ENCODE measurements at regions not wholly inside any gene's neighbourhood (a gene's known extent, or its start where the extent isn't known, plus 50 kb on each side); places are given as distances from the start of the nearest gene placed in this dataset.

GRCh38 chr3:73894474-73895213 lies 269.9 kb upstream of the PDZRN3 start:
- CTCF ChIA-PET: no interaction called here

More at GRCh38 chr3:73894474-73895213, 269.9 kb upstream of the PDZRN3 start:
- no peak for DNase-seq
- POLR2A ChIA-PET: no interaction called here
- H3K4me3 ChIP-seq (ENCODE audit: low read depth in 2 of 2, low read length in 1 of 2): no peak overlapping the region
- H3K79me2 ChIP-seq (ENCODE audit: insufficient read depth): no peaks in the 10 kb centered on the region
- no peak overlapping the region for H3K27ac ChIP-seq (ENCODE audit: low read depth in 2 of 2, low read length in 1 of 2)
- H3K9ac ChIP-seq: no peak overlapping the region
- no peaks in the 10 kb centered on the region for H3K36me3 ChIP-seq (replicated peaks in 1 of 2; ENCODE audit: control insufficient read depth in 1 of 2, insufficient read depth in 2 of 2, low read length in 1 of 2)
- 52% methylated on average over 3 of the region's 3 CpGs for WGBS (ENCODE audit: low lambda C conversion rate)
- no peaks in the 10 kb centered on the region for H4K20me1 ChIP-seq (ENCODE audit: insufficient read depth)
- H3K4me2 ChIP-seq: no peak overlapping the region
- H2AFZ ChIP-seq (ENCODE audit: low read depth): no peak overlapping the region
- no peaks in the 10 kb centered on the region for H3K4me1 ChIP-seq (ENCODE audit: control insufficient read depth in 1 of 2, insufficient read depth in 2 of 2, low read depth in 1 of 2, low read length in 1 of 2)
- H3K27me3 ChIP-seq (ENCODE audit: insufficient read depth): no peaks in the 10 kb centered on the region
- H3F3A ChIP-seq (replicated peaks; ENCODE audit: insufficient read depth): no peaks in the 10 kb centered on the region
- no peaks in the 10 kb centered on the region for H3K9me3 ChIP-seq
- no peaks in the 10 kb centered on the region for H3K9me2 ChIP-seq
- TF ChIP-seq EZH2phosphoT487 (IDR thresholded peaks at IDR 0.05; ENCODE audit: borderline replicate concordance, low read depth) (no peak), NFIC (IDR thresholded peaks at IDR 0.05; ENCODE audit: borderline replicate concordance) (no peak), CHD2 (IDR thresholded peaks at IDR 0.05; ENCODE audit: low read length, partially characterized antibody) (no peak), JUND (IDR thresholded peaks at IDR 0.05) (no peak), PBX3 (IDR thresholded peaks at IDR 0.05) (no peak), RXRA (IDR thresholded peaks at IDR 0.05; ENCODE audit: borderline replicate concordance, low read depth) (no peak), TAF1 (IDR thresholded peaks at IDR 0.05; ENCODE audit: borderline replicate concordance, low read depth, low read length) (no peak), TEAD4 (IDR thresholded peaks at IDR 0.05; ENCODE audit: borderline replicate concordance, insufficient read depth) (no peak), EP300 (IDR thresholded peaks at IDR 0.05; ENCODE audit: borderline replicate concordance in 1 of 2, low read depth in 1 of 2, low read length in 1 of 2) (no peak), SMC3 (IDR thresholded peaks at IDR 0.05; ENCODE audit: low read depth, low read length) (no peak), MAX (IDR thresholded peaks at IDR 0.05; ENCODE audit: low read depth) (no peak), ELF1 (IDR thresholded peaks at IDR 0.05) (no peak), MEF2A (IDR thresholded peaks at IDR 0.05; ENCODE audit: borderline replicate concordance, low read depth) (no peak), GABPA (IDR thresholded peaks at IDR 0.05; ENCODE audit: low read depth) (no peak), CTCF (IDR thresholded peaks at IDR 0.05) (no peak), USF1 (IDR thresholded peaks at IDR 0.05; ENCODE audit: borderline replicate concordance, low read depth) (no peak), ZBTB33 (IDR thresholded peaks at IDR 0.05; ENCODE audit: borderline replicate concordance, low read depth) (no peak)
